Endothelial cell of umbilical vein (primary cell): ENCODE measurements at regions not wholly inside any gene's neighbourhood (a gene's known extent, or its start where the extent isn't known, plus 50 kb on each side); places are given as distances from the start of the nearest gene placed in this dataset.

Experiments used
- EZH2 ChIP-seq: IDR thresholded peaks from 2 replicates; pipeline ENCODE4 v1.6.1; 2012; ENCODE audit warnings: borderline replicate concordance, low read depth, mild to moderate bottlenecking, moderate library complexity, low read length, inconsistent platforms; ENCODE audit not compliant: severe bottlenecking
- TF ChIP-seq, protein P1 (sequence below), 2 donors: IDR thresholded peaks; 1 replicate in 1 of 2; 2 replicates in 1 of 2; pipeline ENCODE4 v1.5.1; 2011; ENCODE audit warnings: low read length in 2 of 2, mild to moderate bottlenecking in 2 of 2, moderate library complexity in 2 of 2, control low read depth in 1 of 2, inconsistent platforms in 1 of 2, low read depth in 1 of 2; ENCODE audit not compliant: insufficient read depth in 1 of 2; ENCODE audit errors: extremely low read depth in 1 of 2

DNA sequence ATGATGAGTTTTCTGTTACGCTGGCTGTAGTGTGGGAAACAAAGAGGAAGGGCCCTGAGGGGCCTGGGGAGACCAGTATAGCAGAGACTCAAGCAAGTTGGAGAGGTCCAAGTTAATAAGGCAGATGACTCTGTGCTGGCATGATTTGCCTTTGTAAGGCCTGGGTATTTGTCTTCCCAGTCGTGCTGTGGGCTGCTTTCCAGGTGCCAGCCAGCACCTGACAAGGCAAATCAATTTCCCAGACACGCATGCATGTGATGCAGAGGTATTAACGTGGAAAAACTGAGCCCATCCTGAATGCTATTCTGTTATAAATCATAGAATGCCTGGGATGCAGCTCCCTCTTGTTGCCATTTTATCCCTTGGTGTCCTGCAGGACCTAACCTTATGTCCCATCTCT is 175.6 kb downstream of the MFSD1 start:
- no peak for TF ChIP-seq EZH2
- TF ChIP-seq, protein P1, sequence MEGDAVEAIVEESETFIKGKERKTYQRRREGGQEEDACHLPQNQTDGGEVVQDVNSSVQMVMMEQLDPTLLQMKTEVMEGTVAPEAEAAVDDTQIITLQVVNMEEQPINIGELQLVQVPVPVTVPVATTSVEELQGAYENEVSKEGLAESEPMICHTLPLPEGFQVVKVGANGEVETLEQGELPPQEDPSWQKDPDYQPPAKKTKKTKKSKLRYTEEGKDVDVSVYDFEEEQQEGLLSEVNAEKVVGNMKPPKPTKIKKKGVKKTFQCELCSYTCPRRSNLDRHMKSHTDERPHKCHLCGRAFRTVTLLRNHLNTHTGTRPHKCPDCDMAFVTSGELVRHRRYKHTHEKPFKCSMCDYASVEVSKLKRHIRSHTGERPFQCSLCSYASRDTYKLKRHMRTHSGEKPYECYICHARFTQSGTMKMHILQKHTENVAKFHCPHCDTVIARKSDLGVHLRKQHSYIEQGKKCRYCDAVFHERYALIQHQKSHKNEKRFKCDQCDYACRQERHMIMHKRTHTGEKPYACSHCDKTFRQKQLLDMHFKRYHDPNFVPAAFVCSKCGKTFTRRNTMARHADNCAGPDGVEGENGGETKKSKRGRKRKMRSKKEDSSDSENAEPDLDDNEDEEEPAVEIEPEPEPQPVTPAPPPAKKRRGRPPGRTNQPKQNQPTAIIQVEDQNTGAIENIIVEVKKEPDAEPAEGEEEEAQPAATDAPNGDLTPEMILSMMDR (IDR thresholded peaks at IDR 0.05; ENCODE audit: extremely low read depth in 1 of 2, insufficient read depth in 1 of 2, low read depth in 1 of 2, low read length in 2 of 2), result no peak
